Middle frontal gyrus (tissue), 1 donor: ENCODE measurements at regions not wholly inside any gene's neighbourhood (a gene's known extent, or its start where the extent isn't known, plus 50 kb on each side); places are given as distances from the start of the nearest gene placed in this dataset.

Source experiments
- DNase-seq: peaks from one replicate; pipeline ENCODE4 v3.0.0-alpha.2; 2015; ENCODE audit warnings: low spot score; ENCODE audit errors: extremely low spot score

- no peak for DNase-seq
Measured at GRCh38 chr15:93829115-93829870, 402.1 kb upstream of the MCTP2 start.

GRCh38 chr15:93826790-93827189 is 404.6 kb upstream of the MCTP2 start:
- no peak for DNase-seq

GRCh38 chr15:93826293-93826692 is 405.1 kb upstream of the MCTP2 start:
- no peak for DNase-seq

GRCh38 chr15:93825682-93826081 is 405.7 kb upstream of the MCTP2 start:
- DNase-seq: no peak

GRCh38 chr15:93823971-93824913 is 407.1 kb upstream of the MCTP2 start:
- DNase-seq: no peak

GRCh38 chr15:93820566-93820965 is 410.8 kb upstream of the MCTP2 start:
- DNase-seq: no peak

- no peak for DNase-seq
Measured at GRCh38 chr15:93819826-93820225, 411.5 kb upstream of the MCTP2 start.

- DNase-seq: no peak
Measured at GRCh38 chr15:93816815-93817214, 414.5 kb upstream of the MCTP2 start.

GRCh38 chr15:93811305-93811704 is 420.1 kb upstream of the MCTP2 start:
- DNase-seq: no peak

- no peak for DNase-seq
Measured at GRCh38 chr15:93809516-93809915, 421.8 kb upstream of the MCTP2 start.

- DNase-seq: no peak
Measured at GRCh38 chr15:93803421-93804152, 427.8 kb upstream of the MCTP2 start.

GRCh38 chr15:93801206-93801605 is 430.2 kb upstream of the MCTP2 start:
- DNase-seq: no peak

- DNase-seq: no peak
Measured at GRCh38 chr15:93800805-93801204, 430.6 kb upstream of the MCTP2 start.

- DNase-seq: no peak
Measured at GRCh38 chr15:93789441-93789840, 441.9 kb upstream of the MCTP2 start.

GRCh38 chr15:93780073-93780472 is 451.3 kb upstream of the MCTP2 start:
- DNase-seq: no peak

GRCh38 chr15:93779341-93779740 is 452.0 kb upstream of the MCTP2 start:
- no peak for DNase-seq

- DNase-seq: no peak
Measured at GRCh38 chr15:93771196-93772030, 459.9 kb upstream of the MCTP2 start.

- no peak for DNase-seq
Measured at GRCh38 chr15:93770788-93771187, 460.6 kb upstream of the MCTP2 start.

- DNase-seq: no peak
Measured at GRCh38 chr15:93762036-93762435, 469.3 kb upstream of the MCTP2 start.

GRCh38 chr15:93759629-93760028 is 471.7 kb upstream of the MCTP2 start:
- DNase-seq: no peak

- no peak for DNase-seq
Measured at GRCh38 chr15:93758824-93759223, 472.5 kb upstream of the MCTP2 start.
